GM12874 (cell line): ENCODE measurements at regions not wholly inside any gene's neighbourhood (a gene's known extent, or its start where the extent isn't known, plus 50 kb on each side); places are given as distances from the start of the nearest gene placed in this dataset.

Experiments used
- CTCF ChIP-seq: IDR thresholded peaks from 2 replicates; pipeline ENCODE4 v1.5.1; 2011; ENCODE audit warnings: low read depth, mild to moderate bottlenecking, control low read depth, low read length, moderate library complexity; ENCODE audit not compliant: insufficient read depth

GRCh38 chr6:49370518-49370917 lies 92.5 kb downstream of the MMUT start:
- TF ChIP-seq CTCF = no peak

GRCh38 chr6:49366539-49366938 lies 96.5 kb downstream of the MMUT start:
- TF ChIP-seq CTCF = no peak

- no peak for TF ChIP-seq CTCF
These were observed 114.5 kb downstream of the MMUT start for GRCh38 chr6:49348561-49348960.

GRCh38 chr6:49342410-49342809 lies 120.6 kb downstream of the MMUT start:
- TF ChIP-seq CTCF = no peak

GRCh38 chr6:49341869-49342268 lies 121.2 kb downstream of the MMUT start:
- no peak for TF ChIP-seq CTCF

- no peak for TF ChIP-seq CTCF
These were observed 124.0 kb downstream of the MMUT start for GRCh38 chr6:49339096-49339495.

- TF ChIP-seq CTCF = no peak
These were observed 126.4 kb downstream of the MMUT start for GRCh38 chr6:49336514-49337131.
